ENCODE measurements at regions not wholly inside any gene's neighbourhood (a gene's known extent, or its start where the extent isn't known, plus 50 kb on each side); places are given as distances from the start of the nearest gene placed in this dataset.

GRCh38 chr1:217139513-217139912, 416.3 kb upstream of the ESRRG start:
- H3K36me3 Mint-ChIP-seq (ENCODE audit: low read depth) = no peaks in the 10 kb centered on the region
- intact Hi-C loops (cut with micrococcal nuclease) = no loop called here
- peaks cover 5% of the 10 kb centered on the region for H3K9me3 Mint-ChIP-seq
- CTCF ChIA-PET = no interaction called here
- DNase-seq = no peak
- peaks cover 5% of the 10 kb centered on the region for H3K4me1 Mint-ChIP-seq (ENCODE audit: low read depth)
- no peak for ATAC-seq
- peaks cover 55% of the 10 kb centered on the region for H3K27me3 Mint-ChIP-seq
- no peak overlapping the region for H3K27ac Mint-ChIP-seq
- H3K4me3 Mint-ChIP-seq = no peak overlapping the region
- POLR2A ChIA-PET = interaction anchor here (0.6 kb wide), 1 partner anchor 91 kb away, joined by 4 read pairs; no protein-coding TSS in a partner anchor
- no peak for TF ChIP-seq CTCF (IDR thresholded peaks at IDR 0.05)

GRCh38 chr1:217138799-217139466, 415.7 kb upstream of the ESRRG start:
- Mint-ChIP-seq H3K4me1 (ENCODE audit: low read depth) (peaks cover 5% of the 10 kb centered on the region), H3K4me3 (no peak overlapping the region)
- intact Hi-C loops (cut with micrococcal nuclease) = no loop called here

GRCh38 chr1:217138173-217138765, 415.0 kb upstream of the ESRRG start:
- ATAC-seq = no peak
- no peak for TF ChIP-seq CTCF (IDR thresholded peaks at IDR 0.05)
- no peak overlapping the region for H3K27ac Mint-ChIP-seq
- ChIA-PET CTCF (interaction anchor here (0.6 kb wide), 1 partner anchor 388 kb away, joined by 3 read pairs; no protein-coding TSS in a partner anchor), POLR2A (no interaction called here)
- H3K4me3 Mint-ChIP-seq = no peak overlapping the region
- no peaks in the 10 kb centered on the region for H3K36me3 Mint-ChIP-seq (ENCODE audit: low read depth)
- peaks cover 5% of the 10 kb centered on the region for H3K9me3 Mint-ChIP-seq
- no peak for DNase-seq
- intact Hi-C loops (cut with micrococcal nuclease) = no loop called here
- peaks cover 5% of the 10 kb centered on the region for H3K4me1 Mint-ChIP-seq (ENCODE audit: low read depth)
- peaks cover 66% of the 10 kb centered on the region for H3K27me3 Mint-ChIP-seq

More at GRCh38 chr1:217138799-217139466, 415.7 kb upstream of the ESRRG start:
- CTCF ChIA-PET = interaction anchor here (0.6 kb wide), 1 partner anchor 387 kb away, joined by 3 read pairs; no protein-coding TSS in a partner anchor
- peaks cover 3% of the 10 kb centered on the region for H3K9me3 Mint-ChIP-seq
- no peak overlapping the region for H3K27ac Mint-ChIP-seq
- TF ChIP-seq CTCF (IDR thresholded peaks at IDR 0.05) = no peak
- ATAC-seq (no peak), DNase-seq (no peak)
- H3K27me3 Mint-ChIP-seq = peaks cover 61% of the 10 kb centered on the region
- POLR2A ChIA-PET = no interaction called here
- no peaks in the 10 kb centered on the region for H3K36me3 Mint-ChIP-seq (ENCODE audit: low read depth)

- TF ChIP-seq CTCF (IDR thresholded peaks at IDR 0.05) = no peak
- ChIA-PET CTCF (no interaction called here), POLR2A (no interaction called here)
- Mint-ChIP-seq H3K27me3 (peaks cover 66% of the 10 kb centered on the region), H3K9me3 (peaks cover 5% of the 10 kb centered on the region), H3K4me1 (ENCODE audit: low read depth) (peaks cover 5% of the 10 kb centered on the region), H3K27ac (no peak overlapping the region), H3K4me3 (no peak overlapping the region), H3K36me3 (ENCODE audit: low read depth) (no peaks in the 10 kb centered on the region)
- ATAC-seq (no peak), DNase-seq (no peak)
- intact Hi-C loops (cut with micrococcal nuclease) = no loop called here
Measured at GRCh38 chr1:217137210-217137881, 414.1 kb upstream of the ESRRG start.

- Mint-ChIP-seq H3K27ac (no peak overlapping the region), H3K27me3 (peaks cover 66% of the 10 kb centered on the region), H3K36me3 (ENCODE audit: low read depth) (no peaks in the 10 kb centered on the region), H3K9me3 (peaks cover 5% of the 10 kb centered on the region), H3K4me1 (ENCODE audit: low read depth) (peaks cover 5% of the 10 kb centered on the region), H3K4me3 (no peak overlapping the region)
- no peak for DNase-seq
- no peak for TF ChIP-seq CTCF (IDR thresholded peaks at IDR 0.05)
- CTCF ChIA-PET = no interaction called here
- intact Hi-C loops (cut with micrococcal nuclease) = no loop called here
- POLR2A ChIA-PET = no interaction called here
- ATAC-seq = no peak
Measured at GRCh38 chr1:217136895-217137205, 413.6 kb upstream of the ESRRG start.
